Stomach smooth muscle (tissue), 2 donors: ENCODE measurements at regions not wholly inside any gene's neighbourhood (a gene's known extent, or its start where the extent isn't known, plus 50 kb on each side); places are given as distances from the start of the nearest gene placed in this dataset.

Source experiments
- H3K27ac ChIP-seq: one replicate; pipeline ENCODE4 v1.7.0; 2013; ENCODE audit warnings: mild to moderate bottlenecking, low read length, inconsistent platforms
- H3K27me3 ChIP-seq, 2 donors: one replicate each; pipeline ENCODE4 v1.7.0; 2013; ENCODE audit warnings: low read length in 2 of 2; ENCODE audit not compliant: insufficient read depth in 2 of 2, control insufficient read depth in 1 of 2
- H3K36me3 ChIP-seq, 2 donors: one replicate each; pipeline ENCODE4 v1.7.0; 2013; ENCODE audit warnings: low read length in 2 of 2; ENCODE audit not compliant: control insufficient read depth in 2 of 2, insufficient read depth in 2 of 2
- H3K4me1 ChIP-seq: one replicate; pipeline ENCODE4 v1.7.0; 2013; ENCODE audit warnings: low read length; ENCODE audit not compliant: control insufficient read depth, insufficient read depth
- H3K4me3 ChIP-seq, 2 donors: one replicate each; pipeline ENCODE4 v1.7.0; 2013; ENCODE audit warnings: low read length in 2 of 2
- H3K9ac ChIP-seq, 2 donors: one replicate each; pipeline ENCODE4 v1.7.0; 2013; ENCODE audit warnings: low read length in 2 of 2, mild to moderate bottlenecking in 1 of 2
- H3K9me3 ChIP-seq, 2 donors: one replicate each; pipeline ENCODE4 v1.7.0; 2013; ENCODE audit warnings: low read length in 2 of 2; ENCODE audit not compliant: control insufficient read depth in 2 of 2
- donor health status: healthy.
- donor health status: Pancreatic carcinoma.

DNA sequence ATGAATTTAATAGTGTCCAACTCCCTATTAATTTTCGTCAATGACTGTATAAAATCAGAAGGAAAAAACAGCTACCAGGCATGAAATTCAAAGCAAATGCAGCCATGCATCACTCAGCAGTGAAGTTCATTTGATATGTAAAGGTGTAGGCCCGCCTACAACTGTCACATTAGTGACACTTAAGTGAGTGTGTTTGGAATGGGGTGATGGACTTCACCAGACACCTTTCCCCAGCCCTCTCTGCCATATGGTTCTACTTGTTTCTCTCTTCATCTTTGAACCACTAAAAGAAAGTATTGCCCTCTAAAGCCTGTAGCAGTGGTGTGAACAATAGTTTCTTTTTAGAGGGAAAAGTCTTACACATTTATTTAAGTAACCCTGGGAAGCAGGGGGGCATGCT is 124.0 kb downstream of the SIPA1L2 start:
- H3K9me3 ChIP-seq = no peaks in the 10 kb centered on the region
- H3K36me3 ChIP-seq = no peaks in the 10 kb centered on the region
- H3K4me1 ChIP-seq = peaks cover 23% of the 10 kb centered on the region
- H3K4me3 ChIP-seq = no peak overlapping the region
- no peak overlapping the region for H3K27ac ChIP-seq
- no peaks in the 10 kb centered on the region for H3K27me3 ChIP-seq
- no peak overlapping the region for H3K9ac ChIP-seq

DNA sequence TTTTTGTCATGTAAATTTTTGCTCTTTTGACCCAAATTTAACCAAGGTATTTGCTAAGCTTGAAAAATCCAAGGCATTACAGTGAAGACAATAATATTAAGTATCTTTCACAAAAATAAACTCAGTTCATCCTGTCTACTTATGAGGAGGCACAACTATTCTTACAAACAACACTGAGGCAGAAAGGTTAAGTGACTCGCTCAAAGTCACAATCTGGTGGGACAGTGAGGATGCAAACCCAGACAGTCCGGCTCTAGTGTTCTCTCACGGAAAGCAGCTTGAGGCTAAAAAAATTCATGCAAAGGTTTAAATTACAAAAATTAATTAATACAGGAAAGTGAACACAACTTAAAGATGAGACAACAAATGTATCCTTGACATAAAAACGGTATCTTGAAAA is 125.3 kb downstream of the SIPA1L2 start:
- Histone ChIP-seq H3K27ac (no peak overlapping the region), H3K4me3 (no peak overlapping the region), H3K9ac (no peak overlapping the region), H3K36me3 (no peaks in the 10 kb centered on the region), H3K9me3 (no peaks in the 10 kb centered on the region), H3K27me3 (no peaks in the 10 kb centered on the region), H3K4me1 (peaks cover 15% of the 10 kb centered on the region)

DNA sequence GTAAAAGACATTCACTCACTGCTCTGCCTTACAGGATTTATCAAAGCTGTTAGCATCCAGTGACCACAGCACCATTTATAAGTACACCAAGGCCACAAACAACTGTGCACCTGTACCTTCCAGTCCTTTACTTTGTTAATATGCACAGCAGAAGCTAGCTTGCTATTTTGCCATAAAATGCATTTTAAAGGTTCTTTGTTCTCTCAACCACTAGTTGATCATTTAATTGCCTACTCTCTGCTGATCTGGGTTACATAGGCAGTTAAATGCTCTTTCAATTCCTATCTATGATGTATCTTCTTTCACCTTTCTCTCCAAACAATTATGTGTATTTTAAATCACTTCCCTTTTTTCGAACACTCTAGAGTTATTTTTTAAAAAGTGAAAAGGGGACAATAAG is 126.4 kb downstream of the SIPA1L2 start:
- H3K4me3 ChIP-seq = no peak overlapping the region
- H3K4me1 ChIP-seq = peaks cover 10% of the 10 kb centered on the region
- no peak overlapping the region for H3K27ac ChIP-seq
- no peaks in the 10 kb centered on the region for H3K27me3 ChIP-seq
- no peaks in the 10 kb centered on the region for H3K36me3 ChIP-seq
- no peak overlapping the region for H3K9ac ChIP-seq
- no peaks in the 10 kb centered on the region for H3K9me3 ChIP-seq

DNA sequence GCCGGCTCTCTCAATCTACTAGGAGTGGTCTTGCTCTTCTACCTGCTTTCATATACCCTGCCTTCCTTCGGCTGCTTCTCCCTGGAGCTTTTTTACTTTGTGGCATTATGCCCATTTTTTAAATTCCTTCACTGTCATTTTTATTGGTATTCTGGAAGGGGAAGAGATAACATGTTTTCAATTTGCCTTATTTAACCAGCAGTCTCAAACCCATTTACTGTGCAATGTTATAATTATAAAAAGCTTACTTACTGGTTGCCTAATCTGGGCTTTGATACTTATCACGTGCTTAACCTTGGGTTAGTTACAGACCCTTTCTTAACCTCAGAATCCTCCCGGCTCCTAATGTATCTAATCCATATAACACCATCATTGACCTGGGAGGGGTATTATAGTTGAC is 128.1 kb downstream of the SIPA1L2 start:
- H3K36me3 ChIP-seq = no peaks in the 10 kb centered on the region

DNA sequence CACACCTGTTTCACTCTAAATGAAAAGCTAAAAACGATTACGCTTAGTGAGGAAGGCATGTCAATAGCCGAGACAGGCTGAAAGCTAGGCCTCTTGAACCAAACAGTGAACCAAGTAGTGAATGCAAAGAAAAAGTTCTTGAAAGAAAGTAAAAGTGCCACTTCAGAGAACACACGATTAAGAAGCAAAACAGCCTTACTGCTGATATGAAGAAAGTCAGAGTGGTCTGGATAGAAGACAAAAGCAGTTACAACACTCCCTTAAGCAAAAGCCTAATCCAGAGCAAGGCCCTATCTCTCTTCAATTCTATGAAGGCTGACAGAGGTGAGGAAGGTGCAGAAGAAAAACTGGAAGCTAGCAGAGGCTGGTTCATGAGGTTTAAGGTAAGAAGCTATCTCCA is 130.7 kb downstream of the SIPA1L2 start:
- Histone ChIP-seq H3K9me3 (no peaks in the 10 kb centered on the region), H3K4me1 (peaks cover 6% of the 10 kb centered on the region), H3K4me3 (no peak overlapping the region), H3K27ac (peak overlapping the region; percentile 50), H3K36me3 (no peaks in the 10 kb centered on the region), H3K9ac (no peak overlapping the region), H3K27me3 (no peaks in the 10 kb centered on the region)

More for the DNA sequence above, 128.1 kb downstream of the SIPA1L2 start:
- H3K9me3 ChIP-seq = no peaks in the 10 kb centered on the region
- H3K27ac ChIP-seq = no peak overlapping the region
- no peak overlapping the region for H3K4me3 ChIP-seq
- no peak overlapping the region for H3K9ac ChIP-seq
- H3K4me1 ChIP-seq = peaks cover 4% of the 10 kb centered on the region
- no peaks in the 10 kb centered on the region for H3K27me3 ChIP-seq

DNA sequence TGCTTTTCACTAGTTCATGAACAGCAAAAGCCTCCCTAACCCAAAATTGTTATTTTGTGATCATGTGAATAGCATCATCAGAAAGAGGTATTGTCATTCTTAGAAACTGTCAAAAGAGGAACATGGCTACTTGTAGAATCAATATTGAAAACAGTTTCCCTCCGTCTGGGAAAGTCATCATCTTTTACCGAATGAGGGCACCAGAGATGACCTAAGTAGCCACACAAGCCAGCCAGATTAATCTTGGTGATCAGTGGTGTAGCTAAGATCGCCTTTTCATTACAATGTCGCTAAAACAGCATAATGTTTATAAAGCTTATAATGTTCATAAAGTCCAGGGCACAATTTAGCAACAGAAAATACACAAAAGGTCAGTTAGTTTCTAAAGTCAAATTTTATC is 136.1 kb downstream of the SIPA1L2 start:
- no peaks in the 10 kb centered on the region for H3K9me3 ChIP-seq
- no peak overlapping the region for H3K27ac ChIP-seq
- no peaks in the 10 kb centered on the region for H3K27me3 ChIP-seq
- peaks cover 3% of the 10 kb centered on the region for H3K4me1 ChIP-seq
- H3K36me3 ChIP-seq = peaks cover 30 to 35% of the 10 kb centered on the region in 2 donors
- H3K9ac ChIP-seq = no peak overlapping the region
- no peak overlapping the region for H3K4me3 ChIP-seq

DNA sequence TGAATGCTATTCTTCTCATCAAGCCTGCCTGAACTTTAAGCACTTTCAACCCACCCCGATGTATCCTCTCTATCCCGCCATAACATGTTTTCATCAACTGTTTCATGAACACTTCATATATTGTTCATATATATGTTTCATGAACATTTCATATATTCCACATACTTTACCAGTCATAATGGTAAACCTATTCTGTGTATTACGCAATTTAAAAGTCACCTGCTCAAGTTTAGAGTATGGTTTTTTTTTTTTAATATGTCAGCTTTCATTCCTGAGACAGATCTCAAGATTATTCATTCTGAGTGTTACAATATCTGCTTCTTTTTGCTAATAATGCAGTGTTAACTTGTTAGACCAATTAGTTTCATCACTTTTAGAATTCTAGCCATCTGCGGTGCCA is 140.7 kb downstream of the SIPA1L2 start:
- H3K4me1 ChIP-seq = peaks cover 4% of the 10 kb centered on the region
- H3K9ac ChIP-seq = no peak overlapping the region
- H3K4me3 ChIP-seq = no peak overlapping the region
- no peaks in the 10 kb centered on the region for H3K27me3 ChIP-seq
- no peaks in the 10 kb centered on the region for H3K9me3 ChIP-seq
- H3K27ac ChIP-seq = no peak overlapping the region
- H3K36me3 ChIP-seq = peaks cover 45 to 47% of the 10 kb centered on the region in 2 donors

DNA sequence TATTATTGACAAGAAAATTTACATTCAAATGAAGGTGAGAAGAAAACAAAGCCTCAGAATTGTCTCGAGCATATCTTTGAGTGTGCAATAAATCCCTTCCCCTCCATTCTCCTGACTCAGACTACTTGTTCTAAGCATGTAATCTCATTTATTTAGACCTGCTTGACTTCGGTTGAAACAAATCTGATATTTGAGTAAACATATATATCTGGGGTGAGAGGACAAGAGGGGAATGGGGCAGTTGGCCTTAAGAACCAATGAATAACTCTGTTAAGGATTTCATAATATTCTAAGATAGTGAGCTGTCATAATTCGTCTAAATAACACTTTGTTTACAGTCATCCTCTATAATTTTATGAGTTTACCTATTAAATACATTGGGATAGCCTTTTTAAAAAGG is 142.7 kb downstream of the SIPA1L2 start:
- Histone ChIP-seq H3K4me1 (peaks cover 4% of the 10 kb centered on the region), H3K4me3 (no peak overlapping the region), H3K9me3 (no peaks in the 10 kb centered on the region), H3K9ac (no peak overlapping the region), H3K27me3 (no peaks in the 10 kb centered on the region), H3K27ac (no peak overlapping the region), H3K36me3 (peaks cover 47 to 48% of the 10 kb centered on the region in 2 donors)

DNA sequence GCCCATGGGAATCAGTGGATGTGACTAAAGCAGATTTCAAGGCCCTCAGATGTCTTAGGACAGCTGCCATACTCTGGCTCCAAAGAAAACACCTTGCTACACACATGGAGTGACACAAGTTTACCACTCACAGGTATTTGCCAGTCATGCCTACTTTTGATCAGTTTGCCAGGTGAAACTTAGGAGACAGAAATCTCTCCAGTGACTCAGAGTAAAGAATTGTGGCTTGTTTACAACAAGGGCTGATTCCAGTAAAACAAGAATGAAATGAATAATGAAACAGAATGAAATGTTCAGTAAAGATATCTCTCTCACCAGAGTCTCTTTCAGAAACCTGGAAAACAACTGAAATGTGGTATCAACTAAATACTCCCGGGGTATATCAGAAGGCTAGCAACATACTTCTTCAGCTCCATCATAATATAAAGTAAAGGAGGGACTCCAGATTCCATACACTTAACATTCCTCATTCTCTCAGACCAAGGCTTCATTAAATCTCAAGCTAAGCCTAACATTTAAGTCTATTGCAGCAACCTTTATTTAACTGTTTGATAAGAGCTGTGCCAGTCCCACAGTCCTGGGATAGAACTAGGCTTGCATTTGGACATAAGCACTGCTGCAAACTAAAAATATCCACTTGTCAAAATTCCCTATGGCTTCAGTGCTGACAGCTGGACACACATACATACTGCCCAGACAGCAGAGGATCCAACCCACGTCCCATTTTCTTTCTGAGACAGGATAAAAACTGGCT is 143.3 kb downstream of the SIPA1L2 start:
- Histone ChIP-seq H3K4me3 (no peak overlapping the region), H3K36me3 (peaks cover 43 to 48% of the 10 kb centered on the region in 2 donors), H3K9me3 (no peaks in the 10 kb centered on the region), H3K27me3 (no peaks in the 10 kb centered on the region), H3K27ac (no peak overlapping the region), H3K9ac (no peak overlapping the region), H3K4me1 (peaks cover 4% of the 10 kb centered on the region)

DNA sequence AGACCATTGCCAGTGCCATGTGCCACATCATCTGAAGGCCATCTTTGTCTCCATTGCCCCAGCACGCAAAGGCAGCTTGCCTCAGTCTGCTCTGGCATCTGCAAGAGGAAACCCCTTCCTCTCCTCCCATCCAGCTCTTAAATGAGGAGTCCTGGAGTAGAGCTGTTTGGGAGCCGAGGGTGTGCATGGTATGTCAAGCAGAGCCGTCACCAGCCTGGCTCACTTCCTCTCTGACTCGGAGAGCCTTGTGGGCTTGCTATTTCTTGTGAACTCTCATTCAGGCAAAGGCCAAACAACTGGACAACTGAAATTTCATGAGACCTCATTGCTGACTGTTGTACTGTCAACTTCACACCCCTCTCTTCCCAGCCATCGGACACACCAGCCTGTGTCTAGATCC is 143.9 kb downstream of the SIPA1L2 start:
- Histone ChIP-seq H3K27ac (no peak overlapping the region), H3K36me3 (peaks cover 42% of the 10 kb centered on the region in 2 donors), H3K4me1 (peaks cover 4% of the 10 kb centered on the region), H3K27me3 (no peaks in the 10 kb centered on the region), H3K9ac (no peak overlapping the region), H3K9me3 (no peaks in the 10 kb centered on the region), H3K4me3 (no peak overlapping the region)

DNA sequence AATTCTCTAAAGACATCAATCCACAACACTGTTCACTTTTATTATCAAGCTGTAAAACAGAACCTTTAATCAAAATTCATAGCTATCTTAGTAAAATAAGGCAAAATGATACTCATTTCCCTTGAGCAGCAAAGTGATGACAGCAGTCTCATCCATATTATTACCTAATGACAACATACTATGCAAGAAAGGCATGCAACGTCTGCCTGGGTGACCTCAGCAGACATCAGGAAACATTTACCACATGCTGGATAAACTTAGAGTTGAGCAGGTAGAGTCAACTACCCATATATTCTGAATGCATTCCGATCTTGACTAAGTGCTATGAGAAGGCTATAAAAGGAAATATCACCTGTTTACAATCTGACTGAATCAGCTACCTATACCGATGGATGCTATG is 145.1 kb downstream of the SIPA1L2 start:
- no peak overlapping the region for H3K9ac ChIP-seq
- H3K27me3 ChIP-seq = no peaks in the 10 kb centered on the region
- H3K36me3 ChIP-seq = peaks cover 32 to 36% of the 10 kb centered on the region in 2 donors
- peaks cover 4% of the 10 kb centered on the region for H3K4me1 ChIP-seq
- H3K4me3 ChIP-seq = no peak overlapping the region
- H3K9me3 ChIP-seq = no peaks in the 10 kb centered on the region
- H3K27ac ChIP-seq = no peak overlapping the region
